ENCODE measurements at regions not wholly inside any gene's neighbourhood (a gene's known extent, or its start where the extent isn't known, plus 50 kb on each side); places are given as distances from the start of the nearest gene placed in this dataset. TPM values are rescaled to one million over a fixed set of nuclear protein-coding genes. Genes with fewer than 3 reads are reported as not detected.

Small RNA genes lying in the stretch of these regions (small RNA-seq; reads per million reads assigned to genes)
- gene RN7SL356P, result not detected
